Endodermal cell (in vitro differentiated cells): ENCODE measurements at regions not wholly inside any gene's neighbourhood (a gene's known extent, or its start where the extent isn't known, plus 50 kb on each side); places are given as distances from the start of the nearest gene placed in this dataset.

ENCODE experiments used
- DNase-seq: peaks from one replicate; pipeline ENCODE4 v3.0.0-alpha.2; 2017
- H3K27ac ChIP-seq: 2 replicates; pipeline ENCODE4 v1.5.1; 2013; ENCODE audit warnings: mild to moderate bottlenecking, low read depth, low read length, moderate library complexity
- H3K27me3 ChIP-seq: 2 replicates; pipeline ENCODE4 v1.6.1; 2013; ENCODE audit warnings: mild to moderate bottlenecking, low read length, moderate library complexity; ENCODE audit not compliant: insufficient read depth, control insufficient read depth, poor library complexity, severe bottlenecking
- H3K36me3 ChIP-seq: 2 replicates; pipeline ENCODE4 v1.7.0; 2013; ENCODE audit warnings: mild to moderate bottlenecking, low read length, moderate library complexity; ENCODE audit not compliant: control insufficient read depth, insufficient read depth
- H3K4me1 ChIP-seq: one replicate; pipeline ENCODE4 v1.7.0; 2013; ENCODE audit warnings: low read length; ENCODE audit not compliant: control insufficient read depth, insufficient read depth
- H3K4me3 ChIP-seq: 2 replicates; pipeline ENCODE4 v1.5.1; 2013; ENCODE audit warnings: mild to moderate bottlenecking, low read length, moderate library complexity
- H3K9ac ChIP-seq: 2 replicates; pipeline ENCODE4 v1.6.1; 2013; ENCODE audit warnings: mild to moderate bottlenecking, low read length, moderate library complexity; ENCODE audit not compliant: poor library complexity, severe bottlenecking; ENCODE audit errors: extremely low read depth
- H3K9me3 ChIP-seq: 2 replicates; pipeline ENCODE4 v1.6.1; 2013; ENCODE audit warnings: mild to moderate bottlenecking, low read length, moderate library complexity; ENCODE audit not compliant: control insufficient read depth
- H3K27ac Mint-ChIP-seq: 2 replicates; pipeline ENCODE4 v1.8.0; 2020; ENCODE audit warnings: mixed read lengths
- H3K27me3 Mint-ChIP-seq: 2 replicates; pipeline ENCODE4 v1.8.0; 2021; ENCODE audit warnings: mild to moderate bottlenecking, mixed read lengths; ENCODE audit not compliant: insufficient read depth
- H3K36me3 Mint-ChIP-seq: 2 replicates; pipeline ENCODE4 v1.8.0; 2020; ENCODE audit warnings: low read depth, mixed read lengths
- H3K4me1 Mint-ChIP-seq: 2 replicates; pipeline ENCODE4 v1.8.0; 2020; ENCODE audit warnings: mixed read lengths
- H3K4me3 Mint-ChIP-seq: 2 replicates; pipeline ENCODE4 v1.8.0; 2020; ENCODE audit warnings: mild to moderate bottlenecking, moderate library complexity, mixed read lengths
- H3K9me3 Mint-ChIP-seq: 2 replicates; pipeline ENCODE4 v1.8.0; 2020; ENCODE audit warnings: mild to moderate bottlenecking, mixed read lengths
- CTCF ChIP-seq: fragments of 200-600 bp; sonication (generic); conservative IDR thresholded peaks from 2 replicates; pipeline ENCODE4 v1.5.0; 2021; ENCODE audit warnings: antibody characterized with exemption, mild to moderate bottlenecking
- WGBS, 2 experiments: methylation state at CpG; one replicate each; pipeline versions ENCODE4 v1.1.5 to v1.1.7; 2013; ENCODE audit warnings: missing lambda C conversion rate in 2 of 2, mixed read lengths in 1 of 2; ENCODE audit not compliant: insufficient coverage in 1 of 2, insufficient read length in 1 of 2; 5-methylcytosine and 5-hydroxymethylcytosine counted together

- H3K27ac ChIP-seq, result no peak overlapping the region
- no peak overlapping the region for H3K27ac Mint-ChIP-seq
- TF ChIP-seq CTCF, result no peak
- peaks cover 7% of the 10 kb centered on the region for H3K9me3 ChIP-seq
- H3K4me3 Mint-ChIP-seq, result no peak overlapping the region
- no peaks in the 10 kb centered on the region for H3K27me3 ChIP-seq
- H3K36me3 ChIP-seq, result no peaks in the 10 kb centered on the region
- peaks cover 3% of the 10 kb centered on the region for H3K9me3 Mint-ChIP-seq
- peaks cover 16% of the 10 kb centered on the region for H3K4me1 Mint-ChIP-seq
- no peak overlapping the region for H3K9ac ChIP-seq
- DNase-seq, result no peak
- H3K4me3 ChIP-seq, result no peak overlapping the region
- no peaks in the 10 kb centered on the region for H3K36me3 Mint-ChIP-seq
- no peaks in the 10 kb centered on the region for H3K27me3 Mint-ChIP-seq
- H3K4me1 ChIP-seq, result peaks cover 12% of the 10 kb centered on the region
Observed at GRCh38 chr4:136737066-136737465, 795.2 kb downstream of the PCDH18 start.

GRCh38 chr4:136731025-136731424 lies 801.3 kb downstream of the PCDH18 start:
- Mint-ChIP-seq H3K36me3 (no peaks in the 10 kb centered on the region), H3K4me1 (peaks cover 12% of the 10 kb centered on the region), H3K27me3 (no peaks in the 10 kb centered on the region), H3K4me3 (no peak overlapping the region), H3K27ac (no peak overlapping the region), H3K9me3 (no peaks in the 10 kb centered on the region)
- Histone ChIP-seq H3K9ac (no peak overlapping the region), H3K4me1 (peaks cover 11% of the 10 kb centered on the region), H3K27me3 (no peaks in the 10 kb centered on the region), H3K4me3 (no peak overlapping the region), H3K36me3 (no peaks in the 10 kb centered on the region), H3K27ac (no peak overlapping the region), H3K9me3 (no peaks in the 10 kb centered on the region)
- TF ChIP-seq CTCF, result no peak
- no peak for DNase-seq

GRCh38 chr4:136725286-136726081 lies 806.8 kb downstream of the PCDH18 start:
- H3K36me3 Mint-ChIP-seq, result no peaks in the 10 kb centered on the region
- no peaks in the 10 kb centered on the region for H3K27me3 ChIP-seq
- no peak for DNase-seq
- 91 to 100% methylated on average over 1 to 3 of the region's 4 CpGs for WGBS, 2 experiments
- H3K27me3 Mint-ChIP-seq, result no peaks in the 10 kb centered on the region
- no peaks in the 10 kb centered on the region for H3K4me1 ChIP-seq
- no peak overlapping the region for H3K4me3 ChIP-seq
- H3K9me3 ChIP-seq, result no peaks in the 10 kb centered on the region
- H3K36me3 ChIP-seq, result no peaks in the 10 kb centered on the region
- TF ChIP-seq CTCF, result no peak
- H3K4me1 Mint-ChIP-seq, result no peaks in the 10 kb centered on the region
- H3K4me3 Mint-ChIP-seq, result no peak overlapping the region
- H3K27ac Mint-ChIP-seq, result no peak overlapping the region
- H3K27ac ChIP-seq, result no peak overlapping the region
- no peaks in the 10 kb centered on the region for H3K9me3 Mint-ChIP-seq
- H3K9ac ChIP-seq, result no peak overlapping the region
